Hepatocyte (in vitro differentiated cells): ENCODE measurements at regions not wholly inside any gene's neighbourhood (a gene's known extent, or its start where the extent isn't known, plus 50 kb on each side); places are given as distances from the start of the nearest gene placed in this dataset.

Experiments used
- DNase-seq: peaks from one replicate; pipeline ENCODE4 v3.0.0-alpha.2; 2016; ENCODE audit warnings: low spot score
- H2AFZ ChIP-seq: fragments of 200-600 bp; sonication (generic); 2 replicates; pipeline ENCODE4 v1.6.0; 2016; ENCODE audit warnings: antibody characterized with exemption, mild to moderate bottlenecking
- H3K27ac ChIP-seq: fragments of 200-600 bp; sonication (generic); 2 replicates; pipeline ENCODE4 v1.5.1; 2016; ENCODE audit warnings: mild to moderate bottlenecking
- H3K27me3 ChIP-seq: fragments of 200-600 bp; sonication (generic); 2 replicates; pipeline ENCODE4 v1.6.1; 2016
- H3K36me3 ChIP-seq: fragments of 200-600 bp; sonication (generic); replicated peaks from 2 replicates; pipeline ENCODE4 v1.5.1; 2016; ENCODE audit warnings: low read depth; ENCODE audit not compliant: insufficient read depth
- H3K4me1 ChIP-seq: fragments of 200-600 bp; sonication (generic); 2 replicates; pipeline ENCODE4 v1.5.1; 2016; ENCODE audit warnings: mild to moderate bottlenecking, moderate library complexity; ENCODE audit not compliant: insufficient read depth
- H3K4me2 ChIP-seq: fragments of 200-600 bp; sonication (generic); 2 replicates; pipeline ENCODE4 v1.6.0; 2016
- H3K4me3 ChIP-seq: fragments of 200-600 bp; sonication (generic); 2 replicates; pipeline ENCODE4 v1.5.1; 2016; ENCODE audit warnings: mild to moderate bottlenecking
- H3K79me2 ChIP-seq: fragments of 200-600 bp; sonication (generic); 2 replicates; pipeline ENCODE4 v1.6.0; 2017; ENCODE audit warnings: mild to moderate bottlenecking
- H3K9me2 ChIP-seq: fragments of 200-600 bp; sonication (generic); replicated peaks from 2 replicates; pipeline ENCODE4 v1.6.0; 2017; ENCODE audit warnings: mild to moderate bottlenecking; ENCODE audit not compliant: insufficient read depth
- H3K9me3 ChIP-seq: fragments of 200-600 bp; sonication (generic); 2 replicates; pipeline ENCODE4 v1.5.1; 2016; ENCODE audit warnings: low read depth, mild to moderate bottlenecking
- H4K20me1 ChIP-seq: fragments of 200-600 bp; sonication (generic); 2 replicates; pipeline ENCODE4 v1.6.0; 2016; ENCODE audit warnings: mild to moderate bottlenecking; ENCODE audit not compliant: insufficient read depth, poor library complexity, severe bottlenecking
- CTCF ChIP-seq: fragments of 200-600 bp; sonication (generic); IDR thresholded peaks from 2 replicates; pipeline ENCODE4 v1.5.1; 2016; ENCODE audit warnings: antibody characterized with exemption, mild to moderate bottlenecking; ENCODE audit not compliant: poor library complexity
- EZH2 ChIP-seq: fragments of 200-600 bp; sonication (generic); IDR thresholded peaks from 2 replicates; pipeline ENCODE4 v1.6.1; 2016; ENCODE audit warnings: antibody characterized with exemption, mild to moderate bottlenecking, borderline replicate concordance
- EZH2phosphoT487 ChIP-seq: fragments of 200-600 bp; sonication (generic); IDR thresholded peaks from one replicate; pipeline ENCODE4 v1.6.1; 2018; ENCODE audit warnings: antibody characterized with exemption, mild to moderate bottlenecking, low read depth, moderate library complexity; ENCODE audit not compliant: unreplicated experiment, severe bottlenecking
- WGBS: methylation state at CpG from one replicate; pipeline ENCODE4 v1.1.6; 2016; ENCODE audit warnings: low lambda C conversion rate; ENCODE audit errors: missing lambda C conversion rate; 5-methylcytosine and 5-hydroxymethylcytosine counted together

GRCh38 chr2:122651236-122651635 is 895.8 kb downstream of the TSN start:
- Histone ChIP-seq H3K4me2 (no peak overlapping the region), H4K20me1 (no peaks in the 10 kb centered on the region), H3K27ac (no peak overlapping the region), H3K4me3 (no peak overlapping the region), H3K36me3 (no peaks in the 10 kb centered on the region), H3K27me3 (no peaks in the 10 kb centered on the region), H3K4me1 (no peaks in the 10 kb centered on the region), H3K9me3 (no peaks in the 10 kb centered on the region), H3K9me2 (no peaks in the 10 kb centered on the region), H2AFZ (no peak overlapping the region), H3K79me2 (no peaks in the 10 kb centered on the region)
- WGBS = 86% methylated on average over 2 of the region's 2 CpGs
- TF ChIP-seq EZH2phosphoT487 (no peak), CTCF (no peak), EZH2 (no peak)
- DNase-seq = no peak

GRCh38 chr2:122651780-122652179 is 896.3 kb downstream of the TSN start:
- 92% methylated on average over 2 of the region's 2 CpGs for WGBS
- no peak for DNase-seq
- H3K79me2 ChIP-seq = no peaks in the 10 kb centered on the region
- no peaks in the 10 kb centered on the region for H3K4me1 ChIP-seq
- H3K4me3 ChIP-seq = no peak overlapping the region
- no peaks in the 10 kb centered on the region for H4K20me1 ChIP-seq
- TF ChIP-seq EZH2 = no peak
- TF ChIP-seq CTCF = no peak
- TF ChIP-seq EZH2phosphoT487 = no peak
- no peak overlapping the region for H3K27ac ChIP-seq
- no peaks in the 10 kb centered on the region for H3K36me3 ChIP-seq
- no peaks in the 10 kb centered on the region for H3K9me2 ChIP-seq
- no peaks in the 10 kb centered on the region for H3K9me3 ChIP-seq
- H3K27me3 ChIP-seq = no peaks in the 10 kb centered on the region
- H3K4me2 ChIP-seq = no peak overlapping the region
- H2AFZ ChIP-seq = no peak overlapping the region

GRCh38 chr2:122652670-122653069 is 897.2 kb downstream of the TSN start:
- H4K20me1 ChIP-seq = no peaks in the 10 kb centered on the region
- H3K9me3 ChIP-seq = no peaks in the 10 kb centered on the region
- no peaks in the 10 kb centered on the region for H3K36me3 ChIP-seq
- H3K79me2 ChIP-seq = no peaks in the 10 kb centered on the region
- no peak overlapping the region for H3K4me3 ChIP-seq
- no peak overlapping the region for H3K4me2 ChIP-seq
- 33% methylated on average over 3 of the region's 3 CpGs for WGBS
- DNase-seq = no peak
- no peak overlapping the region for H3K27ac ChIP-seq
- TF ChIP-seq CTCF (no peak), EZH2 (no peak), EZH2phosphoT487 (no peak)
- H3K4me1 ChIP-seq = no peaks in the 10 kb centered on the region
- H3K9me2 ChIP-seq = no peaks in the 10 kb centered on the region
- no peaks in the 10 kb centered on the region for H3K27me3 ChIP-seq
- no peak overlapping the region for H2AFZ ChIP-seq

- Histone ChIP-seq H3K79me2 (no peaks in the 10 kb centered on the region), H2AFZ (no peak overlapping the region), H3K27me3 (peaks cover 14% of the 10 kb centered on the region), H3K27ac (no peak overlapping the region), H4K20me1 (no peaks in the 10 kb centered on the region), H3K4me3 (no peak overlapping the region), H3K9me3 (no peaks in the 10 kb centered on the region), H3K4me2 (no peak overlapping the region), H3K9me2 (no peaks in the 10 kb centered on the region), H3K36me3 (no peaks in the 10 kb centered on the region), H3K4me1 (peaks cover 7% of the 10 kb centered on the region)
- DNase-seq = no peak
- WGBS = 88% methylated on average over 3 of the region's 3 CpGs
- TF ChIP-seq EZH2phosphoT487 = no peak
- TF ChIP-seq EZH2 = no peak
- TF ChIP-seq CTCF = no peak
These were observed 901.0 kb downstream of the TSN start for GRCh38 chr2:122656403-122656802.
